GM19395 (cell line): ENCODE measurements at regions not wholly inside any gene's neighbourhood (a gene's known extent, or its start where the extent isn't known, plus 50 kb on each side); places are given as distances from the start of the nearest gene placed in this dataset.

ENCODE experiments used
- ATAC-seq: cut with Tn5 transposase; IDR thresholded peaks from one replicate; pipeline ENCODE4 v1.9.1; 2021; ENCODE audit warnings: mild to moderate bottlenecking, moderate library complexity; ENCODE audit not compliant: unreplicated experiment

GRCh38 chr16:86305440-86305839 lies 204.9 kb upstream of the FOXF1 start:
- no peak for ATAC-seq

- ATAC-seq = no peak
Measured at GRCh38 chr16:86306011-86306644, 204.2 kb upstream of the FOXF1 start.

DNA sequence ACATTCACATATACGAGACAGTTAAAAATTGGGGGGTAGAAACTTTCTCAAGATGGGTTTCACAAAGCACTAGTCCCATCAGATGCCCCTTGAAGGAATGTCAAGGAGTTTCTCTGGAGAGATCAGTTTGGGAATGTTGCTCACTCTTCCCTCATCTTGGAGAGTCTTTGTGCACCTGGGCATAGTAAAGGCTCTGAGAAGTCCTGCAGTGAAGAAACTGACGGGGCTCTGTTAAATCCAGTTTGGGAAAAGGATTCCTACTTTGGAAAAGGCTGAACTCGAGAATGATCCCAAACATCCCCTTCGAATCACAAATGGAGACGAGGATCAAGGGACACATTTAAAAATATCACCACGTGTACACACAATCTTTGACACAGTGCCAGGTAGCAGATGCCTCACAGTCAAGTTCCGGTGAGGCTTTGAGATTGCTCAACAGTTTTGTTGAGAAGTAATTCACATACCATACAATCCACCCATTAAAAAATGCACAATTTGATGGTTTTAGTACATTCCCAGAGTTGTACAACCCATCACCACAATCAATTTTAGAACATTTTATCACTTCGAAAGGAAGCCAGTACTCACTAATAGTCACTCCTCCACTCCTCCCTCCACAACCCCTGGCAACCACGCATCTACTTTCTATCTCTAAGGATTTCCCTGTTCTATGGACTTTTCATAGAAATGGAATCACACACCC lies 203.4 kb upstream of the FOXF1 start:
- no peak for ATAC-seq

- no peak for ATAC-seq
Measured at GRCh38 chr16:86307514-86307903, 202.8 kb upstream of the FOXF1 start.

GRCh38 chr16:86308514-86308913 lies 201.8 kb upstream of the FOXF1 start:
- no peak for ATAC-seq

- no peak for ATAC-seq
Measured at GRCh38 chr16:86313631-86314030, 196.7 kb upstream of the FOXF1 start.

DNA sequence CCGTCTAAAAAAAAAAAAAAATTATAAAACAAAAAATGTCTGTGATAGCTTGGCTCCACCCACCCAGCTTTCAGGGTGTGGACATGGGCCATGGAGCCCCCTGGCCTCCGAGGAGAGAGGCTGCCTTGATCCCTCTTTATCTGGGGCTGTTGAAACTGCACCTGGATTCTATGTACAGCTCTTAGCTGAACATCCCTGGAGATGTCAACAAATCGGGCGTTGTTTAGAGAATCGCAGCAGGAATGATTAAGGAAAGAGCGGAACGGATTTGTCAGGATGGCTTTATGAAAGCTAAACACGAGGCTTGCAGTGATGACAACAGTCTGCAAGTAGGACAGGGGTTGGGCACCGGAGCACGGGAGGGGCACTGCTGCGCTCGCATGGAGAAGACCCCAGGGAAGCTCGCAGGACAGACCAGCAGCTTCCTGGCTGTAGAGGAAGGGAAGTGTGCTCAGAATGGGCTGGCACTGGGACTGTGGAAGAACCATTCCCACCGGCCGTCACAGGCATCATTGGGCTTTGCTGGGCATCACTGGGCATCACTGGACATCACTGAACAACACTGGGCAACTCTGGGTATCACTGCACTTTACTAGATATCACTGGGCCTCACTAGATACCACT lies 195.8 kb upstream of the FOXF1 start:
- ATAC-seq = no peak

DNA sequence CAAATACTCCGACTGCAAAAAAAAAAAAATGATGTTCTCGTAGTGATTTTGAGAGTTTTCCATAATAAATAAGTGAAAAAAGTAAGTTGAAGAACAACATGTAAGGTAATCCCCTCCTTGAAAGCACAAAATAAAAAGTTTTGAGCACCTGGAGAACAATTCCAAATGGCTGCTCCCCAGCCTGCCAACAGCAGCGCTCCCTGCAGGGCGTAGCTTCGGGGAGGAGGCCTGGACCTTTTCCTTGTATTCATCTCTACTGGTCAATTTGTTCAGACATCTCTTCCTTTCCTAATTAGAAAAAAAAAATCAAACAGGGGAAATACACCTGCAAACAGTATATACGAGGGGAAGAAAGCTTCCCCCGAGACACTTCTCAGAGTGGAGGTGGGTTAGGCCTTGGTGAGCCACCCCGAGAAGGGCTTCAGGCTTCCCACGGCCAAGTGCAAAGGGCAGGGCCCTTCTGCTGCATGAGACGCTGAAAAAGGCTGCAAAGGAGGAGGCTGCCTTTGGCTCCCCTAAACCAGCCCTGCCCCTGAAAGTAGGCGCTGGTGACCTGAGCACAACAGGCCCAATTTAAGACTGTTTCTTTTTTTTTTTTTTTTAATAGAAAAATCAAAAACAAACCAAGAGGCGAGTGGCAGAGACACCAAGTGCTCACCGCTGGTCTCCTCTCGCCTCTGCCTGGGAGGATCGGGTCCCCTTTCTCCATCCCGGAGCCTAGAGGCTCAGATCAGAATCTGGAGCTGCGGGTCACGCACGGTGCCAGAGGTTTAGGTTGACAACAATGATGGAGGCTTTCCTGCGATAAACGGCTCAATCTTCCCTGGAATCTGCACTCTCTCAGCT lies 193.1 kb upstream of the FOXF1 start:
- no peak for ATAC-seq

GRCh38 chr16:86317813-86318650 lies 192.3 kb upstream of the FOXF1 start:
- ATAC-seq = no peak

DNA sequence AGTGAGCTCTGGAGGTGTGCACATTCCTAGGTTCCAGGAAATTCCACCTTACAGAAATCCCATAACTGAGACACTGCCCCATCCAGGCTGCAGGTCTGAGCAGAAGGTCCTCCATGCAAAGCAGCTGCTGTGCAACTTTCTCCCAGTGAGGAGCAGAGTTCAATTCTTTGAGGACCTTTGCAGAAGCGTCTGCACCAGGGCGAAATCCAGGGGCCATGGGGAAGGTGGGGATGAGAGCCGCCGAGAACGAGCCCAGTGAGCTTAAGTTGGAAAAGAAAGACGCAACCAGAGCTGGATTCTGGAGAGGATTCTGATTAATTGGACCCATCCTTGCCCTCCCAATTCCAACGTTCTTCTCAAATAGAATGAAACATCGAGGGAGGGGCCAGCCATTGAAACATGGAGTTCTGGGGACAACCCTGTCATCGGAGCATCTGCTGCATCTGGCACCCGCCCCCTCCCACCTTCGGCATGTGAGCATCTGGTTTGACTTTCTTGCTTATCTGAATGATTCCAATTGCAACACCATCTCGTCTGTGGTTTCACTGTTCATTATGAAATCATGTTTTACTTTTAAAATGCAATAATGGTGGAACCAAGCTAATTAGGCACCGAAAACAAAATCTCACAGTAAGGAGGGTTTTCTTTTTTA lies 190.6 kb upstream of the FOXF1 start:
- no peak for ATAC-seq

DNA sequence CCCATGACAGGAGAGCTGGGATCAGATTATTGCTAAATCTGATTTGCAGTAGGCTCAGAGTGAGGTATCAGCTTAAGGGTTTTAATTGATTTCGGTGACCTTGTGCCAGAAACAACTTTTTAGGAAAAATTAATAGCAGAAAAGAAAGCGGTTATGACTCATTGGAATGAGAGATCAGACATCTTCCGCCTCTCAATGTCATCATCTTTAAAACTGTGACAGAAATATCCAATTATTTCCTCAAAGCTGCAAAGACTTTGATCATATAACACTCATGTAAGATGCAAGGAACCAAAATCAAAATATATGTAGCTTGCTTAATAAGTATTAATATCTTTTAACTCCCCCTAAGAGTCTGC lies 190.1 kb upstream of the FOXF1 start:
- ATAC-seq = no peak

DNA sequence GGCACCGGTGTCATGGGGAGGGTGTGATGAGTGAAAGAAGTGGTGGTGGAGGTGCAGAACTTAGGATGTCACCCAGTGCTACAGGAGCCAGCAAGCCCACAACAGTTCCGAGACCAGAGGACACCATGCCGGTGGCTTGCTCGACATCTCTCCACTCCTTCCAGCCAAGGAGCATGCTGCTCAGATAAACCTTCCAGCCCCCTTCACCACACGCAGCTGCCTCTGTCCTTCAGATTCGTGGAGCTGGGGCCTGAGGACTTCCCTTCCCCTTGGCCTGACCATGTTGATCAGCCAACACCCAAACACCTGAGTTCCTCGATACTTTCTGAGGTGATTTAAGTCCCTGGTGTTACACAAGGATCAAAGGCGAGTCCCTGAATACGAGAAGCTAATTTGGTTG lies 188.8 kb upstream of the FOXF1 start:
- ATAC-seq = no peak

DNA sequence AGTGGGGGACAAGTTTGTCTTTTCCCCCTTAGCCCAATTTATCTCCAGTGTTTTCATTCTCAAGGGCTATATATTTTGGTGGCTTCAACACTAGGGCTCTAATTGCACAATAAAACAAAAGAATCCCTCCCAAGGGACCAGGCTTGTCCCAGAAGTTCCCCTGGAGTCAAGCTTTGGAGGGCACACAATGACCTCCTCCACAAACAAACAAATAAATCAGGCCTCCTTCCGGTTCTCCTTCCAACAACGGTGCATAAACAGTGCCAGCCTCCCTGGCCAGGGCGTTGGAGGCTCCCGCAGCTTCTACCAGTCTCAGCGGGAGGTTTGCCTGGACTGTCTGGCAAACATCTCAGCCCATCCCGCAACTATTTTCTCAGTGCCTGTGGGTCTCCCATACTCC lies 188.0 kb upstream of the FOXF1 start:
- no peak for ATAC-seq

GRCh38 chr16:86322806-86323205 lies 187.5 kb upstream of the FOXF1 start:
- no peak for ATAC-seq

DNA sequence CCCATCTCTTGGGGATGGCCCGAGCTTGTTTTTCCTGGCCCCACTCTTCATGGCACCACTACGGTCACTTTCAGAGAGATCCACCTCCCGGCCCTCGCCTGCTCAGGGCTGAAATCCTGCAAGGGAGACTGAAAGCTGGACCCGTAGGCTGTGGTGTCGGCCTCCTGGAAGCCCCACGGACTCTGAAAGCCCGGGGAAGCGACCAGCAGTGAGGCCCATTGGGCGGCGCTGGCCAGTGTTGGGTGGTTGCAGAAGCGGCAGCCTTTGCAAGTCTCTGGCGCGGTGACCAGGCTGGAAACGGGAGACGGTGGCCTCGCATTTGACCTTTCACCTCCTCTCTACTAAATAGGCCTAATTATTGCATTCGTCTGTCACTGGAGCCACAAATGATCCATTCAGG lies 186.0 kb upstream of the FOXF1 start:
- ATAC-seq = no peak

DNA sequence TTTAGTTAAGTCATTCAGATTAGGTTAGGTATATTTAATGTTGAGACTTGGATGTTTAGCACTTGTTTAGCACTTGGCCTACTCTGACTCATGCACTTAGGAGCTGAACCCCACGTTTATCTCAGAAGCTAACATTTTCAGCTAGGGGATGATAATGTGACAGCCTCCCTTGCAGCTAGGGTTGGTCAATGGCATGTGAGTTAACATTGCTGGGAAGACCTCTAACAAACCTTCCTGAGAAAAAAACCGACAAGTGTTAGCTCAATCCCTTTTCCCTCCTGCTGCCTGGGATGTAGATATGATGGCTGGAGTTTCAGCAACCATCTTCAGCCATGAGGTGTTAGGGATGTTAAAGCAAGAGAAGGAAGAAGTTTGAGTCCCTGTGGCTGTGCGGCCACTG lies 185.0 kb upstream of the FOXF1 start:
- no peak for ATAC-seq

- ATAC-seq = no peak
Measured at GRCh38 chr16:86325895-86326294, 184.4 kb upstream of the FOXF1 start.

- no peak for ATAC-seq
Measured at GRCh38 chr16:86327321-86327720, 183.0 kb upstream of the FOXF1 start.

DNA sequence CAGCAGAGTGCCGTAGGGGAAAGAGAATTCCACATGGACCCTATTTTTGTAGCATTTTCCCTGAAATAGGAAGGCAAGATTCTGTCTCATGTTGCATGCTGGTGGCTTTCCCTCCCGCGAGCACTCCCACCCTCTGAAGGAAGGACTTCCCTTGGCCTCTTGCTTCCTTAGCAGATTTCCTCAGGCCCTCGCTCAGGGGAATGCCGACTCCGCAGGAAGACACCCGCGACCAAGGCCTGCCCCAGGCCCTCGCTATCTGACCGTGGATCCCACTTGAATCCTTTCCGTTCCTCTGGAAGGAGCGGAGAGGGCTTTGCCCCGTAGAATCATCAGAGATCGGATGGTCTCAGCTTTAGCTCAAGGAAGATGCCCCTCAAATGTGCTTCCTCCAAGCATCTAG lies 179.4 kb upstream of the FOXF1 start:
- no peak for ATAC-seq

DNA sequence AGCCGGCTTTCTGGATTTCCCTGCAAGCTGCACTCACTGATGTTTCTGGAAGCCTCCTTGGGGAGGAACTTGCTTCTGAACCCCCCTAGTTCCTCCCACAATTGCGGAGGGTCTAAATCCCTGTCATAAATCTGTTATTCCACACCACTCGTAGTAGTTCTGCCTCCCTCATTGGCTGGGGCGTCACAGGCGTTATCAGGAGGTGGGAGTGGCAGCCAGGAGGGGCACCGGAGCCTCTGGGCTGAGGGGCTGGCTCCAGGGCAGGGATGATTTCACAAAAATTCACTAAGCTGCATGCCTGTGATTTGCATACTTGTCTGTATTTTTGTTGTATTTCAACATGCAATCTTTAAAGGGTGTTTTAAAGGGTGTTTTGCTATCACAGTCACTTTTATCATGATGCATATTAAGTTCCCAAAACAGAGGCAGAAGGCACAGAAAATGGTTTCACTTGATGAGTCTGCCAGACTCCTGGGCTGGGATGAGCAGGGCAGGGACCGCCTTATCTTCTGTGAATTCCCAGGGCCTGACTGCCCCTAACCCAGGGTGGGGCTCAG lies 176.2 kb upstream of the FOXF1 start:
- no peak for ATAC-seq
